ENCODE measurements at regions not wholly inside any gene's neighbourhood (a gene's known extent, or its start where the extent isn't known, plus 50 kb on each side); places are given as distances from the start of the nearest gene placed in this dataset.
"Not testable (repeated sequence)": the region's sequence is repeated elsewhere in the genome, so short reads cannot be mapped to it uniquely, and the experiment has no call there.

- no peak for DNase-seq (ENCODE audit: low spot score)
These were observed 421.3 kb downstream of the NYAP2 start for GRCh38 chr2:225820826-225821225.

- no peak for DNase-seq (ENCODE audit: low spot score)
These were observed 415.0 kb downstream of the NYAP2 start for GRCh38 chr2:225814554-225814953.

GRCh38 chr2:225806105-225806504 is 406.6 kb downstream of the NYAP2 start:
- no peak for DNase-seq (ENCODE audit: low spot score)

- not testable (repeated sequence) for DNase-seq (ENCODE audit: low spot score)
These were observed 402.6 kb downstream of the NYAP2 start for GRCh38 chr2:225802076-225802475.

- no peak for DNase-seq (ENCODE audit: low spot score)
These were observed 397.9 kb downstream of the NYAP2 start for GRCh38 chr2:225797394-225797793.

GRCh38 chr2:225794652-225795400 is 395.3 kb downstream of the NYAP2 start:
- DNase-seq (ENCODE audit: low spot score) = no peak

GRCh38 chr2:225793736-225794550 is 394.4 kb downstream of the NYAP2 start:
- DNase-seq (ENCODE audit: low spot score) = no peak

- no peak for DNase-seq (ENCODE audit: low spot score)
These were observed 389.1 kb downstream of the NYAP2 start for GRCh38 chr2:225788571-225789094.

- no peak for DNase-seq (ENCODE audit: low spot score)
These were observed 388.0 kb downstream of the NYAP2 start for GRCh38 chr2:225787497-225787896.

- DNase-seq (ENCODE audit: low spot score) = no peak
These were observed 382.5 kb downstream of the NYAP2 start for GRCh38 chr2:225781991-225782390.

- DNase-seq (ENCODE audit: low spot score) = no peak
These were observed 381.6 kb downstream of the NYAP2 start for GRCh38 chr2:225781145-225781544.

GRCh38 chr2:225779829-225780228 is 380.3 kb downstream of the NYAP2 start:
- DNase-seq (ENCODE audit: low spot score) = no peak

- no peak for DNase-seq (ENCODE audit: low spot score)
These were observed 373.6 kb downstream of the NYAP2 start for GRCh38 chr2:225773148-225773547.

GRCh38 chr2:225771701-225772100 is 372.2 kb downstream of the NYAP2 start:
- no peak for DNase-seq (ENCODE audit: low spot score)

GRCh38 chr2:225768741-225769140 is 369.2 kb downstream of the NYAP2 start:
- DNase-seq (ENCODE audit: low spot score) = no peak

- no peak for DNase-seq (ENCODE audit: low spot score)
These were observed 366.9 kb downstream of the NYAP2 start for GRCh38 chr2:225766431-225766830.

GRCh38 chr2:225765820-225766219 is 366.3 kb downstream of the NYAP2 start:
- DNase-seq (ENCODE audit: low spot score) = no peak

GRCh38 chr2:225764346-225764745 is 364.8 kb downstream of the NYAP2 start:
- no peak for DNase-seq (ENCODE audit: low spot score)

- DNase-seq (ENCODE audit: low spot score) = no peak
These were observed 364.2 kb downstream of the NYAP2 start for GRCh38 chr2:225763711-225764110.

GRCh38 chr2:225761396-225761795 is 361.9 kb downstream of the NYAP2 start:
- no peak for DNase-seq (ENCODE audit: low spot score)

GRCh38 chr2:225757248-225757647 is 357.7 kb downstream of the NYAP2 start:
- no peak for DNase-seq (ENCODE audit: low spot score)

- DNase-seq (ENCODE audit: low spot score) = no peak
These were observed 356.7 kb downstream of the NYAP2 start for GRCh38 chr2:225756198-225756597.

GRCh38 chr2:225748609-225749008 is 349.1 kb downstream of the NYAP2 start:
- no peak for DNase-seq (ENCODE audit: low spot score)

Data from hematopoietic multipotent progenitor cell treated with erythropoietin and hydrocortisone succinate and interleukin-3 and kit ligand, for 17 days (in vitro differentiated cells).